Activated T-helper 9 cell treated with anti-CD3 and anti-CD28 coated beads, Interleukin-2, amount 50 U/mL, for 16 hours (primary cell): ENCODE measurements at regions not wholly inside any gene's neighbourhood (a gene's known extent, or its start where the extent isn't known, plus 50 kb on each side); places are given as distances from the start of the nearest gene placed in this dataset.

Experiments
- DNase-seq: peaks from one replicate; pipeline ENCODE4 v3.0.0-alpha.2; 2020; ENCODE audit warnings: low read depth

DNA sequence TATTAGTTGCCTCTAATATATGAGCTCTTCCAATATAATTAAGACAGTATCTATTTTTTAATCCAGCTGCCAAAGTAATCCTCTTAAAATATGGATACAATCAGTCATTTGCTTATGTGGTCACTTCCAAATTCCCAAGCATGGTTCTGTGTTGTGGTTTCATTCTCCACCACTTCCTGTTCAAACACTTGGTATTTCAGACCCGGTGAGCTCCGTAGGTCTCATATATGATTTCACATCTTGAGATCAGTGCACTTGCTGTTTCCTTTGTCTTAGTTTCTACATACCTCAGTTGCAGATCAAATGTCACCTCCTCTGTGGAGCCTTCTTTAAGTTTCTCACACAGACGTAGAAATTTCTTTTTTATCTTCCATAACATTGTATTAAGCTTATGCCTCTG, 254.2 kb downstream of the KCNS3 start:
- no peak for DNase-seq

DNA sequence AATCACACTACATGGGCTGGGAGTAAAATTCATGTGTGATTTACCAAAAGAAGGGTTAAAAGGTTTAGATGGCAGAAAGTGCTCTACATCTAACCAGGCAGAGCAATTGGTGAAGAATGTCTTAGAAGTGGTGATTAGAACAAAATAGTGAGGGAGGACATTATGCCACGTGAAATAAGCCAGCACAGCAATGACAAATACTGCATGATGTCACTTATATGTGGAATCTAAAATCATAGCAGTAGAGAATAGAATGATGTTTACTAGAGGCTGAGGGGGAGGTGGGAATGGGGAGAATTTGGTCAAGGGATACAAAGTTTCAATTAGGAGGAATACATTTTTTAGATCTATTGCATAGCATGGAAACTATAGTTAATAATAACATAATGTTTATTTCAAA, 253.3 kb downstream of the KCNS3 start:
- no peak for DNase-seq

DNA sequence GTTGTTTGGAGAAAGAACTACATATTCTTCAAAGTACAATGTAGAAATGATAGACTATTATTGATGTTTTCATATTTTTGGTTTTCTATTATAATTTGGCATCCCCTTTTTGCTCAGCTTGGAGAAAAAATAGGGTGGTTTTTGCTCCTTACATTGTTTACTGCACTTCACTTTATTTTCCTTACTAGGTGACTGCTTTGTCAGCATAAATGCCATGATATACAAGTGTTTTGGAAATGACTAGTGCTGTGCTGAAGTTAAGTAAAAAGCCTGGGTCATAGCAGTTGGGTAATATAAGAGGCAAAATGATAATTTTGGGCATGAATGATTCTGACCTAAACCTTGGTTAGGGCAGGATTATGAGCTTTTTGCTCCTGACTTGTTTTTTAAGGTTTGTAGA, 250.9 kb downstream of the KCNS3 start:
- no peak for DNase-seq

DNA sequence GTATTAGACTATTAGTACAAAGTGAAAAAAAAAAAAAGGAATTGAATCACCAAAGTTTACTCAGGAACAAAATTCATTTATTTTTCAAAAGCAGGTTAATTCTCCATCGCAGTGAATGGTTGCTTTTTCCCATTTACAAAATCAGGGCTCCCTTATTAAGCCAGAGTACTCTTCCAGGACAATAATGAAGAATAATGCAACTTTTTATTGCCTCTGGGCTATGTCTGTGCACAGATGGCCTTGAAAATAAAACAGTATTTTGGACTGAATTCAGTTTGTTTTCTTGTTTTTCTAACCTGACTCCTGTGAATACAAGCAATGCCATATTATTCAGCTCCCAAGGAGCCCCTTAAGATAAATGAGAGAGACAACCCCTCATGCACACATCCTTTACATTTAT, 246.8 kb downstream of the KCNS3 start:
- no peak for DNase-seq

DNA sequence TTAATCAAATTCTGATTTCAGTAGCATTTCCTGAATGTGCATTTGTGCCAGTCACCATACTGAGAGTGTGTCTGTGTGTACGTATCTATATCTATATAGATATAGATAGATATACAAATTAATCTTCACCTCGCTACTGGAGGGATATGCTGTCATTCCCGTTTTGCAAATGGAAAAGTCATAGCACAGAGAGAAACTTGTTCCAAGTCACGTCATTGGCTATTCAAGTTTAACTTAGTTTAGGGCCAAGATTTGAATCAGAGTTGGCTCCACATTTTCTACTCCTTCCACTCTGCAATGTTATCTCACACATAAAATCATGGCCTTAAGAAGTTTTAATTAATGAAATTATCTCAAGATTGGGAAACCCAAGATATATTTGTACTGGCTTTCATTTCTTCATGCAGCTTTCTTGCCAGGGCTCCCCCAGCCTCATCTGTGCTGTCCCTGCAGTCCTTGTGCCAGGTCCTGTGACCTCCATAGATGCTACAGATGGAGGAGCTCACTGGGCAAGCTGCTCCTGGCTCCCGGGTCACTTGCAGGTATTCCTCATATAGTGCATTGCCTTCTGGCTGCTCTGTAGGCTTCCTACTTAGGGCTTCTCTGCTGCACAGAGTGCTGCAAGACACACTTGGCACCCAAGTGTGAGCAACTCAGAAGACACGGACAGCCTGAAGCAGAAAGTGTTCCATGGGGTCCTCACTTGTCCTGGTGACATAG, 245.8 kb downstream of the KCNS3 start:
- DNase-seq: no peak

DNA sequence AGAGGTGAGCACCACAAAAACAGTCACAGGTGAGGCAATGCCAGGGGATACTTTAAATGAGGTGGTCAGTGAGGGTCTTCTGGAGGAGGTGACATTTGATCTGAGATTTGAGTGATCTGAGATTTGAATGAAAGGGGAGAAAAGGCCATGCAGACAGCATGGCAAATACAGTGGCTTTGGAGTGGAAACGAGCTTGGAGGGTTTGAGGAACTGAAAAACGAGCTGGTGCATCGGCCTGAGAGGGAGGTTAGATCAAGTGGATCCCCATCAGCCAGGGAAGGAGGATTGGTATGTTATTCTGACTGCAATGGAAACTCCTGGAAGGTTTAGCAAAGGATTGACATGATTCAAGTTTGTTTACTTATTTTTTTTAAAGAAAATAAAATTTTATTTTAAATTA, 245.1 kb downstream of the KCNS3 start:
- no peak for DNase-seq

DNA sequence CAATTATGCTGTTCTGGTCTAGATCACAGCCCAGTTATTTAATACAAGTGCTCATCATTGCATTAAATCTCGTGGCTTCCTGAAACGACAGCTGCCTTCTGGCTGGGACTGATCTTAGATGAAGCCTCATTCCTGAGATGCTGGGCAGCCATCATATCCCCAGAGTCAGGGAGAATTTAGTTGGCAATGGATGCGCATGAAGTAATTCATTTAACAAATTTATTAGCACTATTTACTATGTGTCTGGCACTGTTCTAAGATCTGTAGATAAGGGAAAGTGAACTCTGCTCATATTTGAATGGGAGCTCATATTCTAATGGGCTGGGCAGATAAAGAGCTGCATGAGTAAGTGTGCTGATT, 244.7 kb downstream of the KCNS3 start:
- DNase-seq: no peak

DNA sequence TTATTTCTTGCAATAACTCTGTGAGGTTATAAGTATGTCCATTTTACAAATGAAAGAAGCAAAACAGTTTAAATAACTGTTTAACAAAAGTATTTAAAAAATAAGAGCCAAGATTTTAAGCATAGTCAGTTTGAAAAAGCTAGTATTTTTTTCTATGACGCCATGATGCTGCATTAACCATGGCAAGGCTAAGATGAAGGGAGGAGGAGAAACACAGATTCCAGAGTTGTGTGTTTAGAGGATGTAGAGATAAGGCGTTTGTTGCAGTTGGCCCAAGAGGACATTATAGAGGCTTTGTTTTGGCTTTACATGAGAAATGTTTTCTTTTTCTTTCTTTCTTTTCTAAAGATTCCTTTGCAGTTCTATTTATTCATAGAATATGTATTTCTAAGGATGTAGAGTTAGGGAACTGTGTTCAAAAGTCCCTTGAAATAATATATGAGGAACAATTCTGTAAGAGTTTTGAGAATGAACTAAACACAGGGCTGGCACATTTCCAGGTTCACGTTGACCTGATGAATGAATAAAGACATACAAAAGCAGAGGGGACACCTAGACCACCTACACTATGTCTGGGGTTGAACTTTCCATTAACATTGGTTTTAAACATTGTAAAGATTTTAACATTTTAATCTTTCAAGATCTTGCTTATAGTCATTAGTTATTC, 244.2 kb downstream of the KCNS3 start:
- DNase-seq: no peak

DNA sequence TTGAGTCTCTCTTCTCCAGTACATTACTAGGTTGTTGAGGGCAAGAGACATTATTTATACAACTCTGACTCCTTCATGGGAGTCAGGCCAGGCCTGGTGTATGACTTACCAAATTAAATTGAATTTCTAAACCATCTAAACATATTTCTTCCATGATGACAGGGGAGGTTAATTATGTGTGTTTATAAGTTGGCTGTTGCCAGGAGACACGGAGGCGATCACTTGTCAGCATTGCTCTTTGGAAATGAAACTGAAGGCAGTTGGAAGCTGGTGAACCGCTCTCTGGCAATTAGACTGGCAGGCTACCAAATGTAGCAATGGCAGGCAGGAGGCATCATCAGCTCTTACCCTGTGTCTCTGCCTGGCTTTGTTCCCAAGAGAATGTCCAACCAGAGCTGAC, 241.4 kb downstream of the KCNS3 start:
- DNase-seq: no peak

DNA sequence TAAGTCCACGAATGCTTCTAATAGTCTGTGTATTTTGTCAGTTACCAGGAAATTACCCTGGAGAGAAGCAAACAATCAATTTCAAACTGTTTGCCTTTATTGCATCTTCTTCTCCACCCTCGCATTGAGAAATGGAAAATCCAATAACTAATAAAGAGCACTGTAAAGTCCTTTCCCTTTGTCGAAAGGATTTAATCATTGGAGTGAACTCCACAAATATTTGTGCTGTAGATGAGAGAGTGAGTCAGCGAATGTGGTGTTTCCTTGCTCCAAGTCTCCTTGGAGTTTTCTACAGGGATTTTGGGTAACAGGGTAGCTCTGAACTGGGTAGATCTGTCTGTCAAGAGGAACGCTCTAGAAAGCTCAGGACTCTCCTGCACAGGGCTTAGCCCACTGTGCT, 240.2 kb downstream of the KCNS3 start:
- no peak for DNase-seq

DNA sequence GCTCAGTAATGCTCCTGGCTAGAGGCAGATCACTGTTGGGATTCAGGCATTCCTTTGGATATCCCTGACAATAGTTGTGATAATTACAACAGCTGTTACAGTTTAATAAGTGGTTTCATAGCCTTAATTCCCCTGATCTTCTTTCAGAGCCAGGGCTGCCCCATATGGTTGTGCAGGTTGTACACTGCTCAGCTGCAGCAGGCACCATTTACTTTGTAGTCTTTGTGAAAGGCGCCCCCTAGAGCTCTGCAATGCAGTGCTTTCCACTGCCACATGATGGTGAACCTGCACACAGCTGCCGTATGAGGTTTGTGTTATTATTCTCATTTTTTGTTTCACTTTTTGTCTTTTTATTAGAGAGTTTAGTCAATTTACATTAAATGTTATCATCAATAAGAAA, 239.1 kb downstream of the KCNS3 start:
- DNase-seq: no peak

DNA sequence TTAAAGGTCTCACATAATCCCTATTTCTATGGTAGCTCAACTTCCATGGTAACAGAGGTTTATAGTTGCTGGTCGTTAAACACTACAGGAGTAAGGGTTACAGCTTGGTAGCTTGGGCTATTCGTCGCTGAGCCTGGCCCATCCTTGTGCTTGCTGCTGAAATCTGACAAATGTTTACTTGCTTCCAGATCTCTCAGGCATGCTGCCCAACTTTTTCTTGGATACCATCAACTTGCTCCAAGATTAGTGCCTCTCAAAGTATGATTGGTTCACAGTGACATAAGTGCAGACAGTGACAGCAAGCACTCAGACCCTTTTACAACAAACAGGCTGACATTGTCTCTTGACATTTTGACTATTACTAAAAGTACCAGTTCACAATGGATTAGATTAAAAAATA, 231.8 kb downstream of the KCNS3 start:
- no peak for DNase-seq

DNA sequence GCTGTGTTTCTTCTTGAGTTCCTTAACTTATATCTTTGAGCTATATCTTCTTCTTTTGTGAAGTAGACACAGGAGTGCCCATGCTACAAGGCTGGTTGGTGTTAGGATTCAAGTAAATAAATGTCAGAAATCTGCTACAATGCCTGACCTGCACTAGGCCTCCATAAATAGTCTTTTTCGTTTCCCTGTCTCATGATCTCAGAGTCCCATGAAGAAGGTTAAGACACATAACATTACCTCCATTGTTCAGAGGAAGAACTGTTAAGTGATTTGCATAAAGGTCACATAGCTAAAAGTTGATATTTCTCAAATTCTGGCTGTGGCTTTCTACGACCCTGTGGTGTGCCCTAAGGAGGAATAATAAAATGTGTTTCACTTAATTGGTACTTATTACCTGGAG, 228.4 kb downstream of the KCNS3 start:
- no peak for DNase-seq

DNA sequence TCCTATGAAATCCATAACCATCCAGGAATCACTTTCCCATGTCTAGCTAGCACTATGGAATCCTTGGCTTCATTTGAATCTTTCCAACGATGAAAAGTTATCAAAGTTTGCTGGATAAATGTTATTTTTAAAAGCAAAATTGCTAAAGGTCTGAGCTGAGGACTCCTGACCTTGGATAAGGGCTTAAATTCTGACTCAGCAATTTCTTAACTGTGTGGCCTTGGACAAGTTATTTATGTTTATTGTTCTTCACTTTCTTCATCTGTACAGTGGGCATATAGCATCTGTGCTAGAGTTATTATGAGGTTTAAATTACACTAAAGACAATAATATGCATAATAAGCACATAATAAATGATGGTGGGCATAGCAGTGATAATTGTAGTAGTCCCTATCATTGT, 227.5 kb downstream of the KCNS3 start:
- DNase-seq: no peak

DNA sequence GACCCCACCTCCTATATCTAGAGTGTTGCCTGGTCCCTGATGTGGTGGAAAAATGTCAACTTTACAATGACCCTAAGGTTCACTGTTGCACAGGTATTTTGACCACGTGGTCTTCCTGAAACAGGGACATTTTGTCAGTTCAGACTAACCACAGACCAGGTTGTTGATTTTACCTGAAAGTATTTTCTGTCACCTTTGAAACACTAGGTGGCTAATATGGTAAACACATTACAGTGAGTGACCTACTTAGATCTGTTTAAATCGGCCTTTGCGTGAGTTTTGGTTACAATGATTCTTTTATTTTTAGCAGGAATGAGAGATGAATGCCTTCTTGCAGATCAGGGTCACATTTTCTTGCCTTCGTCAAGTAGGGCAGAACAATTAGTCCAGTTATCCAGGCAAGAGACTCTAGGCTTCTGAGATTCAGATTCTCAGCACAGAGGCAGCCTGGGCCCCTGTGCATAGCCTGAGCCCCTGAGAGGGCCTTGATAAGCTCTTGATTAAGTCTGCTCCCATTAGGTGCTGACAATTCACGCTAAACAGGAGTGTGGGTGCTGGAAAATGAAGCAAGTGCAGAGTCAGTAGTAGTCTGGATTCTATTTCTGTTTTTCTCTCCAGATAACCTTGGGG, 226.2 kb downstream of the KCNS3 start:
- DNase-seq: no peak

DNA sequence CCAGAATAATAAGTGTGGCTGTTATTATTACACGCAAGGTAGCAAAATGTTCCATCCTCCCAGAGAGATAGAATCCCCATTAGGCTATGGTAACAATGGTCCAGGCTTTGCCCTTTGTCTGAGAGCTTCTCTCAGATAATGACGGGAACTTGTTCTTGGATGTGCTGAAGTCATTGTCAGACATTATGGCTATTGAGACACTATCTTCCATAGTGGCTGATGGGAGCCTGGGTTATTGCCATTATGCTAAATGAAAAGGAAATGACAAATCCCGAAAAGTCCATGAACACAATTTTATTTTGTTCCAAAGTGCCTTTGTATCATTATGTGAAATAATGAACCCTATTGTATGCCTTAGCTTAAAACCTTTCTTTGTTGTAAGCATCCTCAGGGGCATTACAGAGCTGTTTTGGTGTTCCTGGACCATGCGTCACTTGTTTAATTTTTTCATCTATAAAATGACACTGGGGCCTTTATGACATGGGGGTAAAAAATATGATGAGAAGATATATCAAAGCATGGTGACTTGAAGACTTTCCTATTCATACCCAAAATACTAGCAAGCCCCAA, 218.5 kb downstream of the KCNS3 start:
- no peak for DNase-seq

DNA sequence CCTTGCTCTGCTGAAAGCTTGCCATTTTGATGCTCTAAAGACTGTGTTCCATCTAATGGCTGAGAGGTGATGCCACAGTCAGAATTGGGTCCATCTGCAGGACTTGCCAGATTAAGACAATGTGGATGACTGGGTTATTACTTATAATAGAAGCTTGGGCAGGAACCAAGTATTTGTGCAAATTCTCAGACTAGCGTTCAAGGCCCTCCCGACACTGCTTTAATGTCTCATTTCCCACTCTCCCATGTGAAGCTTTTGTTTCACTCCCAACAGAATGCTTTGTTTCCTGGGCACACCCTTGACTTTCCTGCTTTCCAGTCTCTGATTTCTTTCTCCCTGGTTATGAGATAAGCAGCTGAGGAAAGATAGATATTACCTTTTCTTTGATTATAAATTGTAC, 215.8 kb downstream of the KCNS3 start:
- DNase-seq: no peak

DNA sequence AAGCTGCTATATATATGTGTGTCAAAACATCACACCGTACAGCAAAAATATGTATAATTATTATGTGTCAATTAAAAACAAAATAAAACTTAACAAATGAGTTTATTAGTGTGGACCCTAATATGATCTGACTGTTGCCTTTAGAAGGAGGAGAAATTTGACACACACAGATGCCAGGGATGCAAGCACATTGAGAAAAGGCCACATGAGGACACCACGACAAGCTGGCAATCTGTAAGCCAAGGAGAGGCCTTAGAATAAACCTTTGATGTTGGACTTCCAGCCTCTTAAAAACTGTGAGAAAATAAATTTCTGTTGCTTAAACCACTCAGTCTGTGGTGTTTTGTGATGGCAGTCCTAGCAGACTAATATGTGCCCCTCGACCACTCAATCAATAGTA, 214.7 kb downstream of the KCNS3 start:
- no peak for DNase-seq

DNA sequence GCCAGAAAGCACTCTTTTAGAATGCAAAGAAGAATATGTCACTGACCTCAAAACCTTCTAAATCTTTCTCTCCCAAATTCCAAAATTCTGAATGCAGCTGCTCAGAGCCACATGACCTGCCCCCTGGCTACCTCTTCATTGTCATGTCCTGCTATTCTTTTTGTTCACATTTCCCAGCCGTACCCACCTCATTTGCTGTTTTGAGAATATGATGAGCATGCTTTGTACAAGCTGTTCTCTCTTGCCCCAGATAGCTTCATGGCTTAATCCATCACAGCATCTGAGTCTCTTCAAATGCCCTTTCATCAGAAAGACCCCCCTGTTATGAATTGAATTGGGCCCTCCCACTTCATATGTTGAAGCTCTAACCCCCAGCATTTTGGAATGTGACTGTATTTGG, 214.3 kb downstream of the KCNS3 start:
- no peak for DNase-seq

DNA sequence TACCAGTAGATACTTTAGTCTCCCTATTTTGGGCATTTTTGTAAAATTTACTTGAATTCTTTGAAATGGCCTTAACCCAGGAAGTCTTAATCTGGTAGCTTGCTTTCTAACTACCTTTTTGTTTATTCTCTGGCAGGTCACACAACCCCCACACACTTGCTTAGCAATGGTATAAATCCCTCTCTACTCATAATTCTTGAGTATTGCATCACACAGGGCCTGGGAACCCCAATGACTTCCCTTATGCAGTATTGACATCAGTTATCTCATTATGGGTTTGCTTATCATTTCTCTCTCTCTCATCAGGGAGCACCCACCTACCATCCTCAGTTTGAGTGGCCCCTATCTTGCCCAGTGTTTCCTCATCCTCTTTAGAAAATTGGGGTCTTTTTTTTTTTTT, 207.1 kb downstream of the KCNS3 start:
- no peak for DNase-seq

DNA sequence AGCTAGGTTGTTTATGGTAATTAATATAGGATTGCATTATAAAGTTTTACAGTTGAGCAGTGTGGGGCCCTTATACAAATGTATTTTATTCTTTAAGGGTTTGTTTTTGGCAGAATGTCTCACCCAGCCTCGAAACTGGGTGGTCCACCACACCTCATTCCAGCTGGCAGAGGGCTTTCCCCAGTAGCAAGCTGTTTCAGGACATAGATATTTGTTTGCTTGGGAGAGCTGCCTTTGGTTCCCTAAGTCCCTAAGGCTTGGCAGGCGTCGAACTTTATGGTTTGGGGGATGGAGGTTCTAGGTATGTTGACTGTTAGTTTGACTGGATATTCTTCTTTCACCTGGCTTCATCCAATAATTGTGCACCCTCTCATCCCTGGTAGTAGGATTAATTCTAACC, 205.9 kb downstream of the KCNS3 start:
- DNase-seq: no peak

DNA sequence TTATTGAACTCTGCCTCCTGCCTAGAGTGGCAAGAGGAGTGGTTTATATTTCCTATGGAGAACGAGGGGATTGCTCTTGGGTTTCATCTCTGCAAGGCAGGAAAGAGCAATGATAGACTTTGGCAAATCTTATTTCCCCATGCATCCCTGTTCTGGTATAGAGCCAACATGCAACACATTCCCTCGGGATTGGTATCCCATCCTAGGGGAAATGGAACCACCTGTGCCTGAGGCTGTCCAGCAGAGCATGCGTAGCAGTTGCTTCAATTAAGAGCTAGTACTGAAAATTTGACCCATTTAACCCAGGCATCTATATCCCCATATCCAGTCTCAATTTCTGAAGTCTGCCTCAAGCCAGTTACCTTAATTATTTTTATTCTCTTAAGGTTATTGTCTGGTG, 205.3 kb downstream of the KCNS3 start:
- DNase-seq: no peak

DNA sequence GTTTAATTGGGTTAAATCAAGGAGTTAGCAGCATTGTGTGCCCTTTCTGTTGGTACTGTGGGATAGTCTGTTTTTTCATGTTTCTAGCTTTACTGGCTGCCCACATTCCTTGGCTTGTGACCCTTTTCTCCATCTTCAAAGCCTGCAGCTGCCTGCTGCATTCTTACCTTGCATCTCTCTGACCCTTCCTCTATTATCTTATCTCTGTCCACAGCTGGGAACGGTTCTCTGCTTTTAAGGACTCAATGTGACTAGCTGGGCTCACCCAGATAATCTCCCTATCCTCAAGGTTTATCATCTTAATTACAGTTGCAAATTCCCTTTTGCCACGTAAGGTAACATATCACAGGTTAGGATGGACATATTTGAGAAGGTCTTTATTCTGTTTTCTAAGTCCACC, 199.7 kb downstream of the KCNS3 start:
- no peak for DNase-seq

DNA sequence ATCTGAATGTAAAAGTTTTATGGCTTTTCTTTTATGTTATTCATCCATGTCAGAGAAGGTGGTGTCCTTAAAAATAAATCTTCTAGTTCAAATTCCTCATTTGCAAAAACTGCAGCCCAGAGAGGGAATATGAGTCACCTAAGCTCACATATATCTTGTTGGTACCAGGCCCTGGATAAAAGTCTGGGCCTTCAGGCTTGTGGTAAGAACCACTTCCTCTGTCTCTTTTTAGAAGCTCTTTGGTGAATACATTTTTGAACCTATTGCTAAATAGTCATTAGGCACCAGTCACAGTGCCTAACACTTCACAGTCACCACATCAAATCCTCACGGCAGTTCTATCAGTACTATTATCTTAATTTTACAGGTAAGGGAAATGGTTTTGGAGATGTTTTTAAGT, 199.2 kb downstream of the KCNS3 start:
- DNase-seq: no peak
